Mucosa of descending colon (tissue), 3 donors: ENCODE measurements at regions not wholly inside any gene's neighbourhood (a gene's known extent, or its start where the extent isn't known, plus 50 kb on each side); places are given as distances from the start of the nearest gene placed in this dataset.
"Not testable (repeated sequence)": the region's sequence is repeated elsewhere in the genome, so short reads cannot be mapped to it uniquely, and the experiment has no call there.

ENCODE experiments used
- ATAC-seq: fragments of 200-7000 bp; cut with Tn5 transposase; one replicate; pipeline ENCODE4 v1.9.1; 2020; ENCODE audit warnings: mild to moderate bottlenecking, moderate library complexity
- DNase-seq, 3 donors: peaks; one replicate each; pipeline ENCODE4 v3.0.0-alpha.2; 2020
- H3K36me3 ChIP-seq: fragments of 200-600 bp; one replicate; pipeline ENCODE4 v1.8.0; 2021; ENCODE audit warnings: low read depth, mild to moderate bottlenecking
- H3K4me1 ChIP-seq: fragments of 200-600 bp; one replicate; pipeline ENCODE4 v1.8.0; 2021; ENCODE audit warnings: low read depth, mild to moderate bottlenecking
- H3K4me3 ChIP-seq: fragments of 200-600 bp; one replicate; pipeline ENCODE4 v1.8.0; 2021; ENCODE audit warnings: mild to moderate bottlenecking
- H3K9me3 ChIP-seq: fragments of 200-600 bp; one replicate; pipeline ENCODE4 v1.8.0; 2021; ENCODE audit warnings: mild to moderate bottlenecking
- CTCF ChIP-seq: fragments of 200-600 bp; IDR thresholded peaks from one replicate; pipeline ENCODE4 v1.8.0; 2022; ENCODE audit warnings: antibody characterized with exemption, mild to moderate bottlenecking
- intact Hi-C, 2 donors: fragments of 100-400 bp; cut with DNase I in 1 of 2; cut with micrococcal nuclease in 1 of 2; formaldehyde crosslinking; loops; one replicate each; pipeline versions ENCODE4 v1.11.0 to v1.11.1; 2022; cut with DNase I, micrococcal nuclease
- donor health status: DM: no; HTN: no; CAD: no; lungs with moderate emphysema.
- donor health status: DM: no; HTN: no; CAD: no.
- donor health status: DM: no; HTN: yes; CAD: no.

GRCh38 chr15:34642247-34642646, 58.8 kb upstream of the GOLGA8B start:
- intact Hi-C loops: no loop called here
- H3K36me3 ChIP-seq: no peaks in the 10 kb centered on the region
- no peak for TF ChIP-seq CTCF
- no peak for ATAC-seq
- H3K4me3 ChIP-seq: no peak overlapping the region
- H3K9me3 ChIP-seq: no peaks in the 10 kb centered on the region
- no peak for DNase-seq
- H3K4me1 ChIP-seq: no peaks in the 10 kb centered on the region

- H3K9me3 ChIP-seq: no peaks in the 10 kb centered on the region
- no peak overlapping the region for H3K4me3 ChIP-seq
- ATAC-seq: no peak
- intact Hi-C loops: no loop called here
- no peak for TF ChIP-seq CTCF
- H3K36me3 ChIP-seq: no peaks in the 10 kb centered on the region
- H3K4me1 ChIP-seq: no peaks in the 10 kb centered on the region
- no peak for DNase-seq
These were observed 57.2 kb upstream of the GOLGA8B start for GRCh38 chr15:34640661-34641060.

- no peak for DNase-seq
- no peak for ATAC-seq
- H3K36me3 ChIP-seq: no peaks in the 10 kb centered on the region
- intact Hi-C loops: no loop called here
- H3K4me1 ChIP-seq: no peaks in the 10 kb centered on the region
- no peak for TF ChIP-seq CTCF
- H3K4me3 ChIP-seq: no peak overlapping the region
- H3K9me3 ChIP-seq: no peaks in the 10 kb centered on the region
These were observed 53.9 kb upstream of the GOLGA8B start for GRCh38 chr15:34637305-34637704.

GRCh38 chr15:34633602-34634001, 50.2 kb upstream of the GOLGA8B start:
- H3K36me3 ChIP-seq, H3K9me3 ChIP-seq, intact Hi-C loops, H3K4me3 ChIP-seq, H3K4me1 ChIP-seq, DNase-seq, ATAC-seq: not testable (repeated sequence)
